Fibroblast of villous mesenchyme (primary cell): ENCODE measurements at regions not wholly inside any gene's neighbourhood (a gene's known extent, or its start where the extent isn't known, plus 50 kb on each side); places are given as distances from the start of the nearest gene placed in this dataset.

Experiments
- DNase-seq: peaks from one replicate; pipeline ENCODE4 v3.0.0-alpha.2; 2010; ENCODE audit warnings: low read depth
- H3K4me3 ChIP-seq: 2 replicates; pipeline ENCODE4 v1.5.1; 2011; ENCODE audit warnings: low read depth, mild to moderate bottlenecking, low read length
- CTCF ChIP-seq: IDR thresholded peaks from 2 replicates; pipeline ENCODE4 v1.5.1; 2012; ENCODE audit warnings: low read depth, mild to moderate bottlenecking, low read length; ENCODE audit not compliant: insufficient read depth

- DNase-seq = no peak
- H3K4me3 ChIP-seq = no peak overlapping the region
- TF ChIP-seq CTCF = no peak
These were observed 447.4 kb upstream of the TRIB2 start for GRCh38 chr2:12269041-12269972.

GRCh38 chr2:12270876-12271588 is 445.7 kb upstream of the TRIB2 start:
- no peak for DNase-seq
- no peak overlapping the region for H3K4me3 ChIP-seq
- TF ChIP-seq CTCF = no peak

GRCh38 chr2:12271589-12271984 is 445.1 kb upstream of the TRIB2 start:
- no peak for DNase-seq
- H3K4me3 ChIP-seq = no peak overlapping the region
- no peak for TF ChIP-seq CTCF

GRCh38 chr2:12273111-12273510 is 443.6 kb upstream of the TRIB2 start:
- no peak for TF ChIP-seq CTCF
- DNase-seq = no peak
- H3K4me3 ChIP-seq = no peak overlapping the region

- H3K4me3 ChIP-seq = no peak overlapping the region
- DNase-seq = no peak
- TF ChIP-seq CTCF = no peak
These were observed 442.1 kb upstream of the TRIB2 start for GRCh38 chr2:12274591-12274990.

GRCh38 chr2:12277241-12278034 is 439.3 kb upstream of the TRIB2 start:
- TF ChIP-seq CTCF = no peak
- H3K4me3 ChIP-seq = no peak overlapping the region
- DNase-seq = peak; percentile 61
